GM12878 (cell line): ENCODE measurements at regions not wholly inside any gene's neighbourhood (a gene's known extent, or its start where the extent isn't known, plus 50 kb on each side); places are given as distances from the start of the nearest gene placed in this dataset.

Experiments used
- BCLAF1 ChIP-seq: fragments of 450-650 bp; IDR thresholded peaks from 2 replicates; pipeline ENCODE4 v1.6.1; 2017; ENCODE audit warnings: antibody characterized with exemption, mild to moderate bottlenecking, moderate library complexity
- CTCF ChIP-seq, 3 experiments: IDR thresholded peaks in 2 of 3; conservative IDR thresholded peaks in 1 of 3; 2 replicates each; pipeline ENCODE4 v1.5.1; 2011; ENCODE audit warnings: low read depth in 3 of 3, low read length in 3 of 3, mild to moderate bottlenecking in 3 of 3, control low read depth in 2 of 3, moderate library complexity in 2 of 3, inconsistent platforms in 1 of 3, mixed read lengths in 1 of 3; ENCODE audit not compliant: control insufficient read depth in 2 of 3, insufficient read depth in 1 of 3; ENCODE audit errors: extremely low read depth in 1 of 3
- EP300 ChIP-seq, 2 experiments: fragments of 150-350 bp in 1 of 2; IDR thresholded peaks; 2 replicates each; pipeline ENCODE4 v1.6.1; 2011 to 2012; ENCODE audit warnings: low read depth in 2 of 2, low read length in 2 of 2, borderline replicate concordance in 1 of 2, improper control_type of control experiment in 1 of 2, inconsistent platforms in 1 of 2; ENCODE audit not compliant: control insufficient read depth in 1 of 2
- MTA2 ChIP-seq: fragments of 450-650 bp; IDR thresholded peaks from 2 replicates; pipeline ENCODE4 v1.6.1; 2016; ENCODE audit warnings: low read depth, mild to moderate bottlenecking, moderate library complexity
- MXI1 ChIP-seq: fragments of 150-350 bp; IDR thresholded peaks from 2 replicates; pipeline ENCODE4 v1.6.1; 2011; ENCODE audit warnings: low read depth, mild to moderate bottlenecking, inconsistent platforms, low read length, improper control_type of control experiment
- POLR2A ChIP-seq: IDR thresholded peaks from 2 replicates; pipeline ENCODE4 v1.6.1; 2011; ENCODE audit warnings: low read depth, mild to moderate bottlenecking, low read length
- POLR2AphosphoS2 ChIP-seq: IDR thresholded peaks from 2 replicates; pipeline ENCODE4 v1.6.1; 2011; ENCODE audit warnings: low read depth, mild to moderate bottlenecking, low read length, improper control_type of control experiment, moderate library complexity
- RAD21 ChIP-seq: IDR thresholded peaks from 2 replicates; pipeline ENCODE4 v1.6.1; 2011; ENCODE audit warnings: mild to moderate bottlenecking, low read depth, low read length, moderate library complexity; ENCODE audit not compliant: insufficient read depth
- REST ChIP-seq: IDR thresholded peaks from 2 replicates; pipeline ENCODE4 v1.6.1; 2012; ENCODE audit warnings: mild to moderate bottlenecking, low read depth, low read length
- SRF ChIP-seq, 2 experiments: IDR thresholded peaks; 2 replicates each; pipeline ENCODE4 v1.6.1; 2011; ENCODE audit warnings: low read depth in 2 of 2, low read length in 2 of 2, mild to moderate bottlenecking in 1 of 2, moderate library complexity in 1 of 2
- YY1 ChIP-seq: IDR thresholded peaks from 2 replicates; pipeline ENCODE4 v1.6.1; 2011; ENCODE audit warnings: low read depth, mild to moderate bottlenecking, low read length

GRCh38 chr6:90375681-90376439 lies 79.2 kb upstream of the BACH2 start:
- no peak for TF ChIP-seq CTCF (IDR thresholded peaks at IDR 0.05 in 2 of 3, conservative IDR thresholded peaks at IDR 0.05 in 1 of 3; ENCODE audit: control insufficient read depth in 2 of 3, extremely low read depth in 1 of 3, insufficient read depth in 1 of 3, low read depth in 3 of 3, low read length in 3 of 3)
- TF ChIP-seq RAD21 = no peak
- TF ChIP-seq BCLAF1 = no peak
- TF ChIP-seq POLR2A = no peak
- TF ChIP-seq MTA2 = no peak
- TF ChIP-seq REST = no peak
- TF ChIP-seq SRF (IDR thresholded peaks at IDR 0.05; ENCODE audit: low read depth in 2 of 2, low read length in 2 of 2) = no peak
- TF ChIP-seq POLR2AphosphoS2 = no peak
- TF ChIP-seq MXI1 = no peak
- no peak for TF ChIP-seq YY1
- TF ChIP-seq EP300 (IDR thresholded peaks at IDR 0.05; ENCODE audit: borderline replicate concordance in 1 of 2, control insufficient read depth in 1 of 2, low read depth in 2 of 2, low read length in 2 of 2) = no peak
